GM23338 (cell line): ENCODE measurements at regions not wholly inside any gene's neighbourhood (a gene's known extent, or its start where the extent isn't known, plus 50 kb on each side); places are given as distances from the start of the nearest gene placed in this dataset.

Experiments used
- ATAC-seq: fragments of 200-7000 bp; cut with Tn5 transposase; 3 replicates; pipeline ENCODE4 v1.9.1; 2020
- DNase-seq: peaks from one replicate; pipeline ENCODE4 v3.0.0-alpha.2; 2015; ENCODE audit warnings: low spot score
- H2AFZ ChIP-seq: fragments of 200-600 bp; sonication (generic); 2 replicates; pipeline ENCODE4 v1.8.0; 2016; ENCODE audit warnings: antibody characterized with exemption, mild to moderate bottlenecking, moderate library complexity
- H3F3A ChIP-seq: fragments of 200-600 bp; sonication (generic); replicated peaks from 2 replicates; pipeline ENCODE4 v1.8.0; 2017; ENCODE audit warnings: antibody characterized with exemption, mixed run types, low read depth
- H3K27ac ChIP-seq: fragments of 200-600 bp; sonication (generic); 2 replicates; pipeline ENCODE4 v1.6.1; 2016; ENCODE audit warnings: low read depth
- H3K27me3 ChIP-seq: fragments of 200-600 bp; sonication (generic); 2 replicates; pipeline ENCODE4 v1.8.0; 2016; ENCODE audit warnings: mild to moderate bottlenecking, mixed run types, moderate library complexity; ENCODE audit not compliant: insufficient read depth
- H3K36me3 ChIP-seq: fragments of 200-600 bp; sonication (generic); 2 replicates; pipeline ENCODE4 v1.8.0; 2016; ENCODE audit warnings: mild to moderate bottlenecking; ENCODE audit not compliant: insufficient read depth
- H3K4me1 ChIP-seq: fragments of 200-600 bp; sonication (generic); 2 replicates; pipeline ENCODE4 v1.8.0; 2016; ENCODE audit warnings: mild to moderate bottlenecking, moderate library complexity; ENCODE audit not compliant: insufficient read depth
- H3K4me2 ChIP-seq: fragments of 200-600 bp; sonication (generic); 2 replicates; pipeline ENCODE4 v1.7.1; 2017; ENCODE audit warnings: mixed run types
- H3K4me3 ChIP-seq: fragments of 200-600 bp; sonication (generic); 2 replicates; pipeline ENCODE4 v1.6.1; 2016; ENCODE audit warnings: mixed run types
- H3K79me2 ChIP-seq: fragments of 200-600 bp; sonication (generic); replicated peaks from 2 replicates; pipeline ENCODE4 v1.8.0; 2017; ENCODE audit warnings: mild to moderate bottlenecking; ENCODE audit not compliant: insufficient read depth
- H3K9me2 ChIP-seq: fragments of 200-600 bp; sonication (generic); 2 replicates; pipeline ENCODE4 v1.8.0; 2017; ENCODE audit not compliant: insufficient read depth
- H4K20me1 ChIP-seq: fragments of 200-600 bp; sonication (generic); replicated peaks from 2 replicates; pipeline ENCODE4 v1.8.0; 2017; ENCODE audit warnings: mild to moderate bottlenecking; ENCODE audit not compliant: insufficient read depth
- H3K27ac Mint-ChIP-seq: 2 replicates; pipeline ENCODE4 v1.8.0; 2020; ENCODE audit warnings: inconsistent platforms, mild to moderate bottlenecking, moderate library complexity, mixed read lengths
- H3K27me3 Mint-ChIP-seq: 3 replicates; pipeline ENCODE4 v1.8.0; 2022; ENCODE audit warnings: low read depth, mild to moderate bottlenecking, moderate library complexity, mixed read lengths, inconsistent platforms; ENCODE audit not compliant: insufficient read depth, poor library complexity
- H3K36me3 Mint-ChIP-seq: 3 replicates; pipeline ENCODE4 v1.8.0; 2021; ENCODE audit warnings: low read depth, mild to moderate bottlenecking, inconsistent platforms, moderate library complexity, mixed read lengths
- H3K4me1 Mint-ChIP-seq: 3 replicates; pipeline ENCODE4 v1.8.0; 2020; ENCODE audit warnings: mild to moderate bottlenecking, inconsistent platforms, mixed read lengths
- H3K4me3 Mint-ChIP-seq: 3 replicates; pipeline ENCODE4 v1.8.0; 2021; ENCODE audit warnings: moderate library complexity, mild to moderate bottlenecking, inconsistent platforms, mixed read lengths
- H3K9me3 Mint-ChIP-seq: 3 replicates; pipeline ENCODE4 v1.8.0; 2020; ENCODE audit warnings: moderate library complexity, mild to moderate bottlenecking, inconsistent platforms, mixed read lengths
- CREB1 ChIP-seq: fragments of 250-450 bp; sonication (Bioruptor Pico); IDR thresholded peaks from 2 replicates; pipeline ENCODE4 v1.5.0; 2020; ENCODE audit warnings: low read depth, mild to moderate bottlenecking, moderate library complexity
- EZH2 ChIP-seq: fragments of 200-600 bp; sonication (generic); IDR thresholded peaks from one replicate; pipeline ENCODE4 v1.8.0; 2017; ENCODE audit warnings: antibody characterized with exemption, mild to moderate bottlenecking, low read depth; ENCODE audit not compliant: unreplicated experiment
- EZH2phosphoT487 ChIP-seq: fragments of 200-600 bp; sonication (generic); IDR thresholded peaks from one replicate; pipeline ENCODE4 v1.8.1; 2018; ENCODE audit warnings: antibody characterized with exemption; ENCODE audit not compliant: unreplicated experiment
- POLR2AphosphoS5 ChIP-seq: IDR thresholded peaks from 2 replicates; pipeline ENCODE4 v1.6.1; 2016; ENCODE audit warnings: antibody characterized with exemption, low read depth
- ZNF331 ChIP-seq: fragments of 250-450 bp; sonication (Bioruptor Pico); IDR thresholded peaks from 2 replicates; pipeline ENCODE4 v1.5.0; 2020; ENCODE audit warnings: low read depth, mild to moderate bottlenecking, moderate library complexity
- TF ChIP-seq, protein P1 (sequence below): fragments of 250-450 bp; sonication (Bioruptor Pico); IDR thresholded peaks from 2 replicates; pipeline ENCODE4 v1.5.0; 2020; ENCODE audit warnings: mild to moderate bottlenecking, moderate library complexity

- TF ChIP-seq, protein P1, sequence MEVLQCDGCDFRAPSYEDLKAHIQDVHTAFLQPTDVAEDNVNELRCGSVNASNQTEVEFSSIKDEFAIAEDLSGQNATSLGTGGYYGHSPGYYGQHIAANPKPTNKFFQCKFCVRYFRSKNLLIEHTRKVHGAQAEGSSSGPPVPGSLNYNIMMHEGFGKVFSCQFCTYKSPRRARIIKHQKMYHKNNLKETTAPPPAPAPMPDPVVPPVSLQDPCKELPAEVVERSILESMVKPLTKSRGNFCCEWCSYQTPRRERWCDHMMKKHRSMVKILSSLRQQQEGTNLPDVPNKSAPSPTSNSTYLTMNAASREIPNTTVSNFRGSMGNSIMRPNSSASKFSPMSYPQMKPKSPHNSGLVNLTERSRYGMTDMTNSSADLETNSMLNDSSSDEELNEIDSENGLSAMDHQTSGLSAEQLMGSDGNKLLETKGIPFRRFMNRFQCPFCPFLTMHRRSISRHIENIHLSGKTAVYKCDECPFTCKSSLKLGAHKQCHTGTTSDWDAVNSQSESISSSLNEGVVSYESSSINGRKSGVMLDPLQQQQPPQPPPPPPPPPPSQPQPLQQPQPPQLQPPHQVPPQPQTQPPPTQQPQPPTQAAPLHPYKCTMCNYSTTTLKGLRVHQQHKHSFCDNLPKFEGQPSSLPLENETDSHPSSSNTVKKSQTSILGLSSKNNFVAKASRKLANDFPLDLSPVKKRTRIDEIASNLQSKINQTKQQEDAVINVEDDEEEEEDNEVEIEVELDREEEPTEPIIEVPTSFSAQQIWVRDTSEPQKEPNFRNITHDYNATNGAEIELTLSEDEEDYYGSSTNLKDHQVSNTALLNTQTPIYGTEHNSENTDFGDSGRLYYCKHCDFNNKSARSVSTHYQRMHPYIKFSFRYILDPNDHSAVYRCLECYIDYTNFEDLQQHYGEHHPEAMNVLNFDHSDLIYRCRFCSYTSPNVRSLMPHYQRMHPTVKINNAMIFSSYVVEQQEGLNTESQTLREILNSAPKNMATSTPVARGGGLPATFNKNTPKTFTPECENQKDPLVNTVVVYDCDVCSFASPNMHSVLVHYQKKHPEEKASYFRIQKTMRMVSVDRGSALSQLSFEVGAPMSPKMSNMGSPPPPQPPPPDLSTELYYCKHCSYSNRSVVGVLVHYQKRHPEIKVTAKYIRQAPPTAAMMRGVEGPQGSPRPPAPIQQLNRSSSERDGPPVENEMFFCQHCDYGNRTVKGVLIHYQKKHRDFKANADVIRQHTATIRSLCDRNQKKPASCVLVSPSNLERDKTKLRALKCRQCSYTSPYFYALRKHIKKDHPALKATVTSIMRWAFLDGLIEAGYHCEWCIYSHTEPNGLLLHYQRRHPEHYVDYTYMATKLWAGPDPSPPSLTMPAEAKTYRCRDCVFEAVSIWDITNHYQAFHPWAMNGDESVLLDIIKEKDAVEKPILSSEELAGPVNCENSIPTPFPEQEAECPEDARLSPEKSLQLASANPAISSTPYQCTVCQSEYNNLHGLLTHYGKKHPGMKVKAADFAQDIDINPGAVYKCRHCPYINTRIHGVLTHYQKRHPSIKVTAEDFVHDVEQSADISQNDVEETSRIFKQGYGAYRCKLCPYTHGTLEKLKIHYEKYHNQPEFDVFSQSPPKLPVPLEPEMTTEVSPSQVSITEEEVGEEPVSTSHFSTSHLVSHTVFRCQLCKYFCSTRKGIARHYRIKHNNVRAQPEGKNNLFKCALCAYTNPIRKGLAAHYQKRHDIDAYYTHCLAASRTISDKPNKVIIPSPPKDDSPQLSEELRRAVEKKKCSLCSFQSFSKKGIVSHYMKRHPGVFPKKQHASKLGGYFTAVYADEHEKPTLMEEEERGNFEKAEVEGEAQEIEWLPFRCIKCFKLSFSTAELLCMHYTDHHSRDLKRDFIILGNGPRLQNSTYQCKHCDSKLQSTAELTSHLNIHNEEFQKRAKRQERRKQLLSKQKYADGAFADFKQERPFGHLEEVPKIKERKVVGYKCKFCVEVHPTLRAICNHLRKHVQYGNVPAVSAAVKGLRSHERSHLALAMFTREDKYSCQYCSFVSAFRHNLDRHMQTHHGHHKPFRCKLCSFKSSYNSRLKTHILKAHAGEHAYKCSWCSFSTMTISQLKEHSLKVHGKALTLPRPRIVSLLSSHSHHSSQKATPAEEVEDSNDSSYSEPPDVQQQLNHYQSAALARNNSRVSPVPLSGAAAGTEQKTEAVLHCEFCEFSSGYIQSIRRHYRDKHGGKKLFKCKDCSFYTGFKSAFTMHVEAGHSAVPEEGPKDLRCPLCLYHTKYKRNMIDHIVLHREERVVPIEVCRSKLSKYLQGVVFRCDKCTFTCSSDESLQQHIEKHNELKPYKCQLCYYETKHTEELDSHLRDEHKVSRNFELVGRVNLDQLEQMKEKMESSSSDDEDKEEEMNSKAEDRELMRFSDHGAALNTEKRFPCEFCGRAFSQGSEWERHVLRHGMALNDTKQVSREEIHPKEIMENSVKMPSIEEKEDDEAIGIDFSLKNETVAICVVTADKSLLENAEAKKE (CRISPR knock-in tag), result no peak
- no peak for TF ChIP-seq POLR2AphosphoS5
- no peak for TF ChIP-seq CREB1 (CRISPR knock-in tag)
- TF ChIP-seq ZNF331 (CRISPR knock-in tag), result no peak
- no peak for TF ChIP-seq EZH2phosphoT487
These were observed 413.5 kb upstream of the NFE2L3 start (continued) for GRCh38 chr7:25738528-25738927.

DNA sequence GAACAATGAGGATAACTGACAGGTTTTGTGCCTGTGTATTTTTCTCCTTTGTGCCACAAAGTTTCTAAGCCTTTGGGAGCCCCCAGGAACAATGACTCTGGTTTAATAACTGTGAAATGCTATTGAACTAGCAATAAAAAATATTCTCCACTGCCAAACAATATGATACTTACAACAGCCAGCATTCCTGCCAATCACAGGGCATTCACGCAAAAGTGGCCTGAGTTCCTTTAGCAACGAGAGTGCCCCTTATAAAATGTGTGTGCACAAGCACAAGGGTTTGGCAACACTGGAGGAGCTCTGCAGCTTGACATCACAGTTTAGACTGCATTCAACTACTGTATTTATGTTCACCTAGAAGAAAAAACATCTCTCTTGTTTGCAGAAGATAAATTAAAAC, 412.9 kb upstream of the NFE2L3 start:
- H3K79me2 ChIP-seq, result no peaks in the 10 kb centered on the region
- peaks cover 9% of the 10 kb centered on the region for H3K4me1 ChIP-seq
- no peaks in the 10 kb centered on the region for H3F3A ChIP-seq
- no peak for ATAC-seq
- peaks cover 9% of the 10 kb centered on the region; the same call in 1 of the 2 replicates for H3K9me2 ChIP-seq
- no peaks in the 10 kb centered on the region for H3K36me3 ChIP-seq
- Mint-ChIP-seq H3K4me1 (peaks cover 9% of the 10 kb centered on the region), H3K27me3 (peaks cover 6% of the 10 kb centered on the region), H3K9me3 (no peaks in the 10 kb centered on the region; the same call in 2 of the 3 replicates), H3K4me3 (no peak overlapping the region), H3K36me3 (no peaks in the 10 kb centered on the region), H3K27ac (no peak overlapping the region)
- H3K27me3 ChIP-seq, result no peaks in the 10 kb centered on the region
- no peak overlapping the region for H3K4me2 ChIP-seq
- no peak overlapping the region for H3K4me3 ChIP-seq
- no peak overlapping the region for H2AFZ ChIP-seq
- no peak overlapping the region for H3K27ac ChIP-seq
- no peaks in the 10 kb centered on the region for H4K20me1 ChIP-seq
- no peak for DNase-seq
- no peak for TF ChIP-seq ZNF331 (CRISPR knock-in tag)
- no peak for TF ChIP-seq EZH2phosphoT487
- no peak for TF ChIP-seq EZH2
- no peak for TF ChIP-seq CREB1 (CRISPR knock-in tag)
- TF ChIP-seq, protein P1 (CRISPR knock-in tag), result no peak
